ENCODE measurements at regions not wholly inside any gene's neighbourhood (a gene's known extent, or its start where the extent isn't known, plus 50 kb on each side); places are given as distances from the start of the nearest gene placed in this dataset.

GRCh38 chr22:47616396-47617020 is 854.1 kb downstream of the TBC1D22A start:
- TF ChIP-seq CTCF (IDR thresholded peaks at IDR 0.05) (no peak), EZH2 (IDR thresholded peaks at IDR 0.05; ENCODE audit: borderline replicate concordance, insufficient read depth, low read depth, low read length, poor library complexity, severe bottlenecking) (no peak)
